Stimulated activated CD8-positive, alpha-beta memory T cell treated with anti-CD3 and anti-CD28 coated beads, Interleukin-7, amount 100 ng/mL, for 24 hours (primary cell): ENCODE measurements at regions not wholly inside any gene's neighbourhood (a gene's known extent, or its start where the extent isn't known, plus 50 kb on each side); places are given as distances from the start of the nearest gene placed in this dataset.

Source experiments
- DNase-seq: peaks from one replicate; pipeline ENCODE4 v3.0.0-alpha.2; 2020; ENCODE audit warnings: low read depth

DNA sequence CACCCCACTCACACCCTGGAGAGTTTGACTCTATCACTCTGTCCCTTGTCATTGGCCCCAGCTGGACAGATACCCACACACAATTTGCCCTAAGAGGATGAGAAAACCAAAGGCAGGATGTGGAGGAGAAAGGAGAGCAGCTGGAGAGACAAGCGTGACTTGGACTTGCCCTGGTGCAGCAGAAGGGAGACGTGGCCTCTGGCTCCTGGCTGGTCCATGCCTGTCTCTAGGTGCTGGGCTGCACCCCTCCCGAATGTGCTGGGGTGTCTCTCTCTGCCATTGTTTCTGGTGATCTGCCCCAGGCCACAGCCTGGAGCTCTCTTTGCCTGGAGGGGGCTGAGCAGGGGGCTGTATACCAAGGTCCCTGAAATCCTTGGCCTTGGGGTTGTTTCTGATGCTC is 88.7 kb upstream of the HDAC4 start:
- DNase-seq = no peak

DNA sequence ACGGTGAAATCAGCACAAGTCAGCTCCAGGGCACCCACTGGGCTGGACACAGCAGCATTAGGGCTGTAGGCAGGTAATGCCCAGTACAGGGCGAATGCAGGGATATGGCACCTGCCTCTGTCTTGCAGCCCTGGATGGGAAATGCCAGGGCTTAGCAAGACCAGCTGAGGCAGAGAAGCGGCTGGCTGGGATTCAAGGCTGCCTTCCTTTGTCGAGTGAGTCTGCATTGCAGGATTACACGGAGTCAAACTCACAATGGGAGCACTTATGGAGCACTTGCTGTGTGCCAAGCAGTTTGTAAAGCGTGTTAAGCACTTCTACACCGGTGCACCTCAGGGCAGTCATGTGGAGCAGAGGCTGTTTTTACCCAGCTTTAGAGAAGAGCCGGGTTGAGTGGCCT is 87.3 kb upstream of the HDAC4 start:
- no peak for DNase-seq

- DNase-seq = no peak
Measured at GRCh38 chr2:239487272-239487671, 86.5 kb upstream of the HDAC4 start.

DNA sequence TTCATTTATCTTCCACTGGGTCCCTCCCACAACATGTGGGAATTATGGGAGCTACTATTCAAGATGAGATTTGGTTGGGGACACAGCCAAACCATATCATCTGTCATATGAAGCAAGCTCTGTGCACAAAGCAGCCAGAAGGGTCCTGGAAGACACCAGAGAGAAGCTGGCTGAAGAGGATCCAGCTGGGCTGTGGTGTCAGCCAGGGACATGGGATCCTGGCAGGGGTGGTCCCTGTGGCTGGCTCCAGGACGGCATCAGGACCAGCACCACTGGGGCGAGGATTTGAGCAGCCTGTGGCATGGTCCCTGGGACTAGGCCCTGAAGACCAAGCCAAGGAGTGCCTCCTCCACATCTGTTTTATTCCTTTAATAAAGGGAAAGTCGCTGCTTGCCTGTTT is 84.8 kb upstream of the HDAC4 start:
- no peak for DNase-seq

DNA sequence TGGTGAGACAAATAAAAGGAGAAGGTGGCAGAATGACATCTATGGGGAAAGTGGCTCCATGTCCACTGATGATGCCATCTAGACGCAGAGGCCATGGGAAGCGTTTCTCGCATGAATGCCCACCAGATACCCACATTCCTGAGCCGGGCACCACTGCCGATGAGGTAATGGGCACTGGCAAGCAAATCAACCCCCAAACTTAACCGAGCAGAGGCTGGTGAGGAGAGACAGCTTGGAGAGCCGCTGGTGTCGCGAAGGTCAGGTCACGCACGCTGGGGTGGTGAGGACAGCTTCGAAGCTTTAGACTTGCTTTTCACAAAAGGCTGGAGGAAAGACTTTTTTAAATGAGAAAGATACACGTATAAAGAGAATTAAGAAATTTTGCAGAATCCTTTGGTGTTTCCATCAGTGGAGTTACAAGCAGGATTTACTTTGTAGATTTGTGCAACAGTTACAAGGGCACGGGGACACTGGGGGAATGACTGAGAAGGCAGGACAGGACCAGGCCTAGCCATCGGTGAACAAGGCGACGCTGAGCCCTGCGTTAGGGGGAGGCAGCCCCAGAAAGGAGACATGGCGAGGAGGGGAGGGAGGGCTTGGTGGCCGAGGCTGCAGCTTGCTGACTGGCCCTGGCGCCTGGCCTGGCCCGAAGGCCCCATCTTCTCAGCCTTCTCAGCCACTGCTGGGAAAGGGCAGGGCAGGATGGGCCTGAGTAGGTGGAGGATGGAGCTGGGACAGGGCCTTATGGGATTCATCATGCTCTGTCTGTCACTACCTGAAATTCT is 83.9 kb upstream of the HDAC4 start:
- no peak for DNase-seq

DNA sequence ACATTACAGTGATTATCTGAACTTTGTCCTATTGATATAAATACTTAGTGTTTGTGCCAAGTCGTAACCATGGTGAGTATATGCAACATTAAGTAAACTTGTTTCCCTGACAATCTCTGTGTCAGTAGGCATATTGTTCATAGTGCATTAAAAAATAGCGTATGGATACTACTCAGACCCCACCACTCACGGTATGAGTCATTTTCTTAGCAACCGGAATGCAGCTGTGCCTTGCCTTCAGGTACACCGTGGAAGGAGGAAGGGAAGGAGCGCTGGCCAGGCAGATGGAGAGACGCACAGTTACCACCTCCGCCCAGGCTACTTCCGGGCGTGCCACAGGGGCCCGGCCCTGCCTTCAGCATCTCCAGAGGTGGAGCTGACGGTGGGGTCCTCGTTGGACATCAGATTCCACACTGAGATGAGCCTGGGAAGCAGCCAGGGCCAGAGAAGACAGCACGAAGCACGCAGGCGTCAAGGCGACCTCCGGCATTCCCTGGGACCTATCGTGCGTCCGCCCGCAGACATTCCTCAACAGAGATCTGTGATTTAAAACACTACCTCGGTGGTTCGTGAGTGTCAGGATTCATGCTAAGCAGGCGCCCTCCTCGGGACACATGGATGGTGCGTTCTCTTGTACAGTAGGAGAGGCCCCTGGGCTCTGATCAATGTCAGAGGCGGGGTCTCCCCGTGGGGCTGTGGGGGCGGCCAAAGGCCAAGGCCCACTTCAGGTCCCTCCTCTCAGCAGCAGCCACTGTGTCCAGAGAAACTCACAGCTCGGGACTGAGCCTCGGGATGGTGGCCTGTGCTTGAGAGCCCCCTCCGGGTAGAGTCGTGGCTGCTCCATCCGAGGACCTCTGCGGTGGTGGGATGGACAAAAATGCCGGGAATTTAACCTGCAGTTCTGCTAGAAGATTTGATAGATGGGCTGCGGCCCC is 82.2 kb upstream of the HDAC4 start:
- DNase-seq = no peak

DNA sequence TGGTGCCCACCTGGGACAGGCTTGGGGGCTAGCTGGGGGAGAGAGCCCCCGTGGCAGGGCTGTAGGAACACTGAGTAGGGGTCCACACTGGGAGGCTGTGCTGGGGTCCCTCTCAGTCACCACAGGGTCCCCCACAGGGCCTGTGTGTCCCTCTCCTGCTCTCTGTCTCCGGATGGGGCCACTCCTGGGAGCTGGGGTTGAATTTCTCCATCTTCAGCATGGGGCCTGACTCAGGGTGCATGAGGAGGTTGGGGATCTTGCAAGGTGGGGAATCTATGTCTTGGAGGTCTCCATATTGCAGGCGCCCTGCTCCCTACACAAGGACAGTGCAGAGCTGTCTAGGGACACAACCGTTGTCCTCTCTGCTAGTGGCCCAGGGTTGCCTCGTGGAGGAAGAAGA is 78.7 kb upstream of the HDAC4 start:
- no peak for DNase-seq

DNA sequence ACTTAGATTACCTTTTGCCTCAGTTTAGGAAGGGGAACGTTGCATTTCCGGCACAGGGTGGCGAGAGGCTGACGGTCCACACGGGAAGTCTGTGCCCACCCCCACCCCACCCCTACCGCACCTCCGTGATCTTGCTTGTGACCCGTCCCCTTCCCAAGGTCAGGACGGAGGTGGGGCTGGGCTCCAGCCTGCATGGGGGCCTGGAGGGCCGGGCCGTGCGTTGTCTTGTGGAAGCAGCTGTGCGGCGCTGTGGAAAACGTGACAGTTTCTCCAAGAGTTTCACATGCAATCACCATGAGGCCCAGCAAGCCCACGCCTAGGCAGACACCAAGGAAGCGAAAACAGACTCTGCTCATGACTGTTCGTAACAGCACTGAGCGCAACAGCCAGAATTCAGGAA is 76.8 kb upstream of the HDAC4 start:
- no peak for DNase-seq

DNA sequence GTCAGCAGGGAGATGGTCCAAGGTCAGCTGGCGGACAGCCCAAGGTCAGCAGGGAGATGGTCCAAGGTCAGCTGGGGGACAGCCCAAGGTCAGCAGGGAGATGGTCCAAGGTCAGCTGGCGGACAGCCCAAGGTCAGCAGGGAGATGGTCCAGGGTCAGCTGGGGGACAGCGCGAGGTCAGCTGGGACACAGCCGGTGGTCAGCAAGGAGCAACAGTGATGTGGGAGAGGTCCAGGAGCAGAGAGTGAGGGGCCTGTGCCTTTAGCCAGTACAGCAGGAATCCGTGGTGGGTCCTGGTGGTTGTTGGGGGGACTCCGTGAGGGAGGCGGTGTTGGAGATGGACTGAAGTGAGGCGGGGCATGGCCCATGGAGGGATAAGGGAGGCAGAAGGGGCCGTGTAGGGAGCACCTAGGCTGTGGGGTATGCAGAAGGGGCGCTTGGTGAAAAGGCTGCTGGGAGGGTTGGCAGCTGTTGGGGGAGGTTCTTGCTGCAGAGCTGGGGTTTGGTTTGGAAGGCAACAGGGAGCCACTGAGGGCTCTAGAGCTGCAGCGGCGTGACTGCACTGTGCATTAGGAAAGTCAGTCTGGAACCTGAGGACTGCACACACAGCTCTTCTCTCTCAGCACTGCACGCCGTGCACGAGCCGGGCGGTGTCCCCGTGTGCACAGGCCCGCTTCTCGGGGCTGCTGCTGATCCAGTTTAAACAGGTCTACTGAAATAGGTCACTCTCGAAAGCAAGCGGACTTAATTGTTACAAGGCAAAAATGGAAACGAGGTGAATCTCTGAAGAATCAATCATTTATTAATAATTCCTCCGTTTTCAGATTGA is 76.2 kb upstream of the HDAC4 start:
- no peak for DNase-seq

- DNase-seq = no peak
Measured at GRCh38 chr2:239476029-239476756, 75.4 kb upstream of the HDAC4 start.

DNA sequence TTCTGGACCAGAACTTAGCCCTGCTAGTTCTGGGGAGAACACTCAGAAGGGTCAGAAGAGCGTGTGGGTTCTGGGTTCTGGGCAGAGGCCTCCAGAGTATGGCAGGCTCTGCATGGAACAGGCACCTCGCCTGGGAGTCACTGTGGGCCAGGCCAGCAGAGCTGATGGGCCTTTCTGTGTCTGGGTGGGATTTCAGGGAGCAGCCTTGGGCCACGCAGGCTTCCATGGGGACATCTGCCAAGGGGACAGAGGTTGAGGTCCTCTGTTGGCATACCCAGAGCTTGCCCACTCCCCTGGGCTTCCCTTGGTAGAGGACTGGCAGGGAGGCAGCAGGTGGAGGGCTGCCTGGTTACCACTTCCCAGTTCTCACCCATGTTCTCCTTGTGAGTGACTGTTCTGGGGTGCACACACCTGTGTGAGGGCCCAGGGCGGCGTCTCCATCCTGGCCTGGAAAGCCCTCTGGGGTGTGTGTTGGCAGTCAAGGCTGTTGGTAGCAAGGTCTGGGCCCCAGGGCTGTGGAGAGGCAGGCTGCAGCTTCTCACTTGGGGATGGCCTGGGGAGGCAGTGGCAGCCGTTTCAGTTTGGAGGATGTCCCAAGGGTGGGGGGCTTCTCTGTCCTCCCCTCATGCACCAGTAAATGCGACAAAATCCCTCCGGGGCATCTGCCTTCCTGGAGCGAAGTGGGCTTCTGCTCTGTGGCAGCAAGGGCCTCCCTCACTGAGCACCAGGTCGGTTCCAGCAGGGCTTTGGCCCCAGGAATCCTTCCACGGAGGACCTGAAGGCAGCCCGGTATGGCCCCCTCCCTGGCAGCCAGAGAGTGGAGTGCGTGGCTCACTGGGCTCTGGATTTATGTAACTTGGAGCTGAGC is 74.6 kb upstream of the HDAC4 start:
- DNase-seq = no peak

DNA sequence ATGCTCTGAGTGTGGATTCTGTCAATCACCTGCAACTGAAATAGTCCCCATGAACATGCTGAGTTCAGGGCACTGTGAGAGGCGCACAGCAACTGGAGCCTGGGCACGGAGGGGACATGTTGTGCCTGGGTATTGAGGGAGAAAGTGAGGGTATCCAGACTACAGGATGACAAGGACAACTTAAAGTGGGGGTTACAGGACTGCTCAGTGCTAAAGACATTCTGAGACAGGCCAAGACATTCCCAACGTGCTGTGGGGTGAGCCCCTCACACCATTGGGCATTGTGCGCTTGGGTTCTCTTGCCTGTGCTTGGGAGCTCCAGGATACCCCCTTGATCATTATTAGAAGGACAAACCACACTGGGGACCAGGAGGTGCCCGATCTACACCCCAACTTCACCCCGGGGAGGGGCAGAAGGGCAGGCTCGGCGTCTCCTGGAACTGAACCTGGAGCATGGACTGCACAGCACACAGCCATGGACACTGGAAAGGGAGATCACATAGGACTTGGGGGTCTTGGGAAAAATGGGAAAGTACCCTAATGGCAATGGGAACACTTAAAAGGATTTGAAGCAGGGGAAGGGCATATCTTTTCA is 72.5 kb upstream of the HDAC4 start:
- no peak for DNase-seq

- DNase-seq = no peak
Measured at GRCh38 chr2:239472235-239472775, 71.5 kb upstream of the HDAC4 start.

- DNase-seq = no peak
Measured at GRCh38 chr2:239471011-239471792, 70.4 kb upstream of the HDAC4 start.

DNA sequence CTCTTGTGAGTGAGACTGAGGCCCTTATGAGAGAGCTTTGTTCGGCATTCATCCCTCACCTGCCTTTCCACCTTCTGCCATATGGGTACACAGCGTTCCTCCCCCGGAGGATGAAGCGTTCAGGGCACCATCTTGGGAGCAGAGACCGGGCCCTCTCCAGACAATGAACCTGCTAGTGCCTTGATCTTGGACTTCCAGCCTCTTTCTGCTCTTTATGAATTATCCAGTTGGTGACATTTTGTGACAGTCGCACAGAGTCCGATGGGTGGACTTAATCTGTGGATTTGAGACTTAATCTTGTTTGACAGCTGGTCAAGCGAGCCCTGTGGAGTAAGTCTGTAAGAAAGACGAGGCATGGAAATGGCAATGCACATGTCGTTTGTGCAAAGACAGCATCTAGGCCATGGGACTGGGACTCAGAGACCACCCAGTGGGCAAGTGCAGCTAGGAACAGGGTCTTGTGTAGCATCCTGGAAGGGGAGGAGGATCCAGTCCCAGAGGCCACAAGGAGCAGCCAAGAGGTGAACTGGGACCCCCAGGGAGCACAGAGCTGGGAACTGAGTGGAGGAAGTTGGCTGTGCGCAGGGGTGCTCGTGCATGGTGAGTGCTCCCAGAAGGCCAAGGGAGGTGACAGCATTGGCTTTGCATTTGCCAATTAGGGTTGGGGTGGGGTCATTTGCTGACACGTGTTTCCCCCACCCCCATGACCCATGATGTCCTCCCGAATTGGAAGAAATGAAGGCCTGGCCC is 69.5 kb upstream of the HDAC4 start:
- DNase-seq = no peak

- DNase-seq = no peak
Measured at GRCh38 chr2:239469106-239469960, 68.5 kb upstream of the HDAC4 start.

- DNase-seq = no peak
Measured at GRCh38 chr2:239468491-239469105, 67.8 kb upstream of the HDAC4 start.
